Endothelial cell of umbilical vein (primary cell): ENCODE measurements at regions not wholly inside any gene's neighbourhood (a gene's known extent, or its start where the extent isn't known, plus 50 kb on each side); places are given as distances from the start of the nearest gene placed in this dataset.
A peak's percentile ranks its signal among the peaks of the same experiment; 100 is the strongest.
"Not testable (repeated sequence)": the region's sequence is repeated elsewhere in the genome, so short reads cannot be mapped to it uniquely, and the experiment has no call there.

Experiments used
- BruUV-seq: library from RNA; stranded (reverse); fragments of 400-500 nt; replicated peaks from 2 replicates; lab custom pipeline; 2021; lab: Mats Ljungman, UMichigan
- CTCF ChIA-PET: fragments of 300-600, 350-600 bp; sonication (Branson Sonifier 250); formaldehyde crosslinking; loops from one replicate; lab custom pipeline; 2021; ENCODE audit warnings: antibody characterized with exemption, inconsistent platforms; lab: Charles Lee
- POLR2A ChIA-PET: fragments of 300-600, 350-600 bp; sonication (Branson Sonifier 250); formaldehyde crosslinking; loops from one replicate; lab custom pipeline; 2021; ENCODE audit warnings: antibody characterized with exemption, inconsistent platforms; lab: Charles Lee
- DNase-seq: peaks from one replicate; pipeline ENCODE4 v3.0.0-alpha.2; 2011; ENCODE audit warnings: low read depth, low spot score
- FAIRE-seq: peaks from 2 replicates; lab custom pipeline; 2011; peaks lifted over from hg19 to GRCh38; lab: Jason Lieb, UNC
- H2AFZ ChIP-seq: 2 replicates; pipeline ENCODE4 v1.6.0; 2012; ENCODE audit warnings: low read depth, low read length, control low read depth, inconsistent platforms
- H3K27ac ChIP-seq: 2 replicates; pipeline ENCODE4 v1.5.1; 2011; ENCODE audit warnings: low read depth, mild to moderate bottlenecking, control low read depth, low read length, moderate library complexity; ENCODE audit not compliant: insufficient read depth
- H3K27me3 ChIP-seq, 2 experiments: 2 replicates each; pipeline versions ENCODE4 v1.6.0 to v1.6.1; 2011; ENCODE audit warnings: low read length in 2 of 2, mixed read lengths in 1 of 2; ENCODE audit not compliant: control insufficient read depth in 2 of 2, insufficient read depth in 2 of 2
- H3K36me3 ChIP-seq, 2 experiments: 2 replicates in 1 of 2; 3 replicates in 1 of 2; pipeline ENCODE4 v1.5.1; 2011; ENCODE audit warnings: low read length in 2 of 2, mild to moderate bottlenecking in 1 of 2, moderate library complexity in 1 of 2; ENCODE audit not compliant: control insufficient read depth in 2 of 2, insufficient read depth in 2 of 2; ENCODE audit errors: extremely low read depth in 1 of 2
- H3K4me1 ChIP-seq: 3 replicates; pipeline ENCODE4 v1.5.1; 2011; ENCODE audit warnings: mild to moderate bottlenecking, low read length; ENCODE audit not compliant: control insufficient read depth, insufficient read depth; ENCODE audit errors: extremely low read depth
- H3K4me2 ChIP-seq: 2 replicates; pipeline ENCODE4 v1.6.1; 2011; ENCODE audit warnings: low read length, control low read depth, mixed read lengths; ENCODE audit not compliant: insufficient read depth
- H3K4me3 ChIP-seq, 3 experiments: fragments of 200-600 bp in 1 of 3; sonication (generic), shearing (Covaris generic) in 1 of 3; replicated peaks in 1 of 3; 2 replicates each; pipeline ENCODE4 v1.5.1; 2011 to 2016; ENCODE audit warnings: control low read depth in 3 of 3, low read length in 3 of 3, mild to moderate bottlenecking in 2 of 3, inconsistent platforms in 1 of 3, low read depth in 1 of 3, moderate library complexity in 1 of 3; ENCODE audit not compliant: insufficient read depth in 1 of 3
- H3K79me2 ChIP-seq: 2 replicates; pipeline ENCODE4 v1.6.0; 2012; ENCODE audit warnings: low read length, inconsistent platforms; ENCODE audit not compliant: control insufficient read depth, insufficient read depth
- H3K9ac ChIP-seq: replicated peaks from 2 replicates; pipeline ENCODE3; 2011; ENCODE audit warnings: low read length, control low read depth; ENCODE audit not compliant: insufficient read depth; ENCODE audit errors: extremely low read depth
- H3K9me1 ChIP-seq: replicated peaks from 3 replicates; pipeline ENCODE4 v1.6.0; 2011; ENCODE audit warnings: mild to moderate bottlenecking, low read length; ENCODE audit not compliant: control insufficient read depth, insufficient read depth; ENCODE audit errors: extremely low read depth
- H3K9me3 ChIP-seq: replicated peaks from 2 replicates; pipeline ENCODE4 v1.5.1; 2012; ENCODE audit warnings: low read length, inconsistent platforms; ENCODE audit not compliant: control insufficient read depth, insufficient read depth
- H4K20me1 ChIP-seq: replicated peaks from 2 replicates; pipeline ENCODE3; 2011; ENCODE audit warnings: mild to moderate bottlenecking, low read length; ENCODE audit not compliant: control insufficient read depth, insufficient read depth; ENCODE audit errors: extremely low read depth
- CTCF ChIP-seq, 2 donors: IDR thresholded peaks; 1 replicate in 1 of 2; 2 replicates in 1 of 2; pipeline ENCODE4 v1.5.1; 2011; ENCODE audit warnings: low read length in 2 of 2, mild to moderate bottlenecking in 2 of 2, moderate library complexity in 2 of 2, control low read depth in 1 of 2, inconsistent platforms in 1 of 2, low read depth in 1 of 2; ENCODE audit not compliant: insufficient read depth in 1 of 2; ENCODE audit errors: extremely low read depth in 1 of 2
- EZH2 ChIP-seq: IDR thresholded peaks from 2 replicates; pipeline ENCODE4 v1.6.1; 2012; ENCODE audit warnings: borderline replicate concordance, low read depth, mild to moderate bottlenecking, moderate library complexity, low read length, inconsistent platforms; ENCODE audit not compliant: severe bottlenecking
- FOS ChIP-seq: IDR thresholded peaks from 2 replicates; pipeline ENCODE4 v1.6.1; 2011; ENCODE audit warnings: mild to moderate bottlenecking, low read length, moderate library complexity, borderline replicate concordance; ENCODE audit not compliant: insufficient read depth
- GATA2 ChIP-seq: IDR thresholded peaks from 2 replicates; pipeline ENCODE4 v1.7.0; 2011; ENCODE audit warnings: low read depth, mild to moderate bottlenecking, moderate library complexity, mixed read lengths, low read length; ENCODE audit not compliant: insufficient read length, insufficient read depth
- JUN ChIP-seq: IDR thresholded peaks from 2 replicates; pipeline ENCODE4 v1.6.1; 2011; ENCODE audit warnings: borderline replicate concordance, low read depth; ENCODE audit not compliant: insufficient read length, insufficient read depth
- POLR2AphosphoS5 ChIP-seq: IDR thresholded peaks from 2 replicates; pipeline ENCODE4 v1.6.1; 2012; ENCODE audit warnings: low read depth, mild to moderate bottlenecking, control low read depth, low read length, moderate library complexity; ENCODE audit not compliant: insufficient read depth
- dilution Hi-C: fragments of 300-500 bp; cut with MboI; formaldehyde crosslinking; loops from one replicate; pipeline ENCODE4 v1.15.0; 2019; ENCODE audit warnings: low sequenced_read_pairs; ENCODE audit not compliant: extremely low pct_ligation_motif_present
- intact Hi-C: fragments of 100-400 bp; cut with micrococcal nuclease; formaldehyde crosslinking; loops from one replicate; pipeline ENCODE4 v1.10.0; 2022

GRCh38 chr5:112492291-112492690, 73.2 kb upstream of the EPB41L4A start:
- Histone ChIP-seq H3K4me3 (no peak overlapping the region), H3K27ac (no peak overlapping the region), H4K20me1 (no peaks in the 10 kb centered on the region), H3K79me2 (no peaks in the 10 kb centered on the region), H2AFZ (peak overlapping the region; percentile 38), H3K9ac (no peak overlapping the region), H3K36me3 (no peaks in the 10 kb centered on the region), H3K4me2 (peak overlapping the region; percentile 43), H3K4me1 (no peaks in the 10 kb centered on the region), H3K9me3 (no peaks in the 10 kb centered on the region), H3K27me3 (peaks cover 0 to 4% of the 10 kb centered on the region in 2 experiments), H3K9me1 (no peaks in the 10 kb centered on the region)
- intact Hi-C loops = loop anchor here (1.0 to 2.0 kb wide), 4 partner anchors 20 to 317 kb away; no protein-coding TSS in a partner anchor
- FAIRE-seq = peak; percentile 86
- TF ChIP-seq GATA2 (no peak), FOS (peak; percentile 64), JUN (peak; percentile 56), EZH2 (no peak), POLR2AphosphoS5 (no peak), CTCF (IDR thresholded peaks at IDR 0.05; ENCODE audit: extremely low read depth in 1 of 2, insufficient read depth in 1 of 2, low read depth in 1 of 2, low read length in 2 of 2) (peak; percentile 77 to 84)
- ChIA-PET POLR2A (interaction anchor here (1.0 kb wide), 1 partner anchor 72 kb away, joined by 4 read pairs; no protein-coding TSS in a partner anchor), CTCF (interaction anchor here (0.5 to 3.4 kb wide), 29 partner anchors 11 to 331 kb away, joined by 3 to 53 read pairs (median 5); partner anchors contain the start of gene EPB41L4A)
- dilution Hi-C loops = no loop called here
- DNase-seq = peak; percentile 92
- BruUV-seq = no TSS peak

- BruUV-seq, dilution Hi-C loops: not testable (repeated sequence)
- CTCF ChIA-PET = interaction anchor here (1.2 to 1.3 kb wide), 2 partner anchors 11 to 253 kb away, joined by 3 to 9 read pairs; no protein-coding TSS in a partner anchor
These were observed 84.8 kb upstream of the EPB41L4A start for GRCh38 chr5:112503749-112504501.

GRCh38 chr5:112509097-112509496, 90.0 kb upstream of the EPB41L4A start:
- H3K27me3 ChIP-seq, DNase-seq, H4K20me1 ChIP-seq, POLR2A ChIA-PET, dilution Hi-C loops, H3K4me3 ChIP-seq, H3K4me2 ChIP-seq, H3K27ac ChIP-seq, H3K9ac ChIP-seq, CTCF ChIA-PET, intact Hi-C loops, H3K9me1 ChIP-seq, H3K36me3 ChIP-seq, H3K9me3 ChIP-seq, H3K79me2 ChIP-seq, BruUV-seq, FAIRE-seq, H2AFZ ChIP-seq, H3K4me1 ChIP-seq: not testable (repeated sequence)

More at GRCh38 chr5:112503749-112504501, 84.8 kb upstream of the EPB41L4A start:
- H4K20me1 ChIP-seq, DNase-seq, H3K27me3 ChIP-seq, intact Hi-C loops, H3K9ac ChIP-seq, POLR2A ChIA-PET, H3K79me2 ChIP-seq, H3K9me1 ChIP-seq, FAIRE-seq, H3K27ac ChIP-seq, H3K36me3 ChIP-seq, H3K4me1 ChIP-seq, H3K9me3 ChIP-seq, H3K4me2 ChIP-seq, H2AFZ ChIP-seq, H3K4me3 ChIP-seq: not testable (repeated sequence)
